Kidney (tissue), 13 donors: ENCODE measurements at regions not wholly inside any gene's neighbourhood (a gene's known extent, or its start where the extent isn't known, plus 50 kb on each side); places are given as distances from the start of the nearest gene placed in this dataset.
"Not testable (repeated sequence)": the region's sequence is repeated elsewhere in the genome, so short reads cannot be mapped to it uniquely, and the experiment has no call there.

Experiments
- DNase-seq, 5 donors: peaks; one replicate each; pipeline ENCODE4 v3.0.0-alpha.2; 2013 to 2020
- FAIRE-seq: peaks from 2 replicates; lab custom pipeline; 2012; peaks lifted over from hg19 to GRCh38; lab: Jason Lieb, UNC
- H3K27ac ChIP-seq, 2 donors: one replicate each; pipeline ENCODE4 v1.7.0; 2013; ENCODE audit warnings: low read depth in 2 of 2, low read length in 2 of 2, inconsistent platforms in 1 of 2
- H3K27me3 ChIP-seq: one replicate; pipeline ENCODE4 v1.7.1; 2013; ENCODE audit warnings: low read length, inconsistent platforms; ENCODE audit not compliant: control insufficient read depth, insufficient read depth
- H3K36me3 ChIP-seq, 3 donors: one replicate each; pipeline versions ENCODE4 v1.7.0 to v1.7.1; 2013; ENCODE audit warnings: low read length in 3 of 3, control low read depth in 1 of 3, inconsistent platforms in 1 of 3; ENCODE audit not compliant: insufficient read depth in 3 of 3, control insufficient read depth in 2 of 3
- H3K4me1 ChIP-seq, 3 donors: one replicate each; pipeline versions ENCODE4 v1.7.0 to v1.7.1; 2013; ENCODE audit warnings: low read length in 3 of 3, inconsistent platforms in 1 of 3, low read depth in 1 of 3; ENCODE audit not compliant: control insufficient read depth in 2 of 3, insufficient read depth in 2 of 3
- H3K4me3 ChIP-seq, 3 donors: one replicate each; pipeline versions ENCODE4 v1.7.0 to v1.8.1; 2013; ENCODE audit warnings: low read length in 3 of 3, control low read depth in 1 of 3, inconsistent platforms in 1 of 3
- H3K9ac ChIP-seq, 3 donors: one replicate each; pipeline versions ENCODE4 v1.7.0 to v1.7.1; 2013; ENCODE audit warnings: low read length in 3 of 3, control low read depth in 1 of 3, inconsistent platforms in 1 of 3
- H3K9me3 ChIP-seq, 3 donors: one replicate each; pipeline versions ENCODE4 v1.7.0 to v1.7.1; 2013; ENCODE audit warnings: low read length in 3 of 3, control low read depth in 1 of 3, inconsistent platforms in 1 of 3; ENCODE audit not compliant: control insufficient read depth in 2 of 3, insufficient read depth in 1 of 3
- intact Hi-C: fragments of 100-400 bp; cut with DNase I; formaldehyde crosslinking; loops from one replicate; pipeline ENCODE4 v1.11.1; 2022
- TF ChIP-seq, protein P1 (sequence below): IDR thresholded peaks from 3 replicates; pipeline ENCODE4 v1.5.1; 2012; ENCODE audit warnings: mild to moderate bottlenecking, moderate library complexity, borderline replicate concordance; ENCODE audit not compliant: insufficient read depth; ENCODE audit errors: extremely low read depth
- donor health status: control.
- donor health status: control.
- donor health status: control.
- donor health status: control.
- donor health status: control.
- donor health status: DM: yes; HTN: yes; CAD: no.
- donor health status: Normal renal cell carcinoma (clear cell type).

DNA sequence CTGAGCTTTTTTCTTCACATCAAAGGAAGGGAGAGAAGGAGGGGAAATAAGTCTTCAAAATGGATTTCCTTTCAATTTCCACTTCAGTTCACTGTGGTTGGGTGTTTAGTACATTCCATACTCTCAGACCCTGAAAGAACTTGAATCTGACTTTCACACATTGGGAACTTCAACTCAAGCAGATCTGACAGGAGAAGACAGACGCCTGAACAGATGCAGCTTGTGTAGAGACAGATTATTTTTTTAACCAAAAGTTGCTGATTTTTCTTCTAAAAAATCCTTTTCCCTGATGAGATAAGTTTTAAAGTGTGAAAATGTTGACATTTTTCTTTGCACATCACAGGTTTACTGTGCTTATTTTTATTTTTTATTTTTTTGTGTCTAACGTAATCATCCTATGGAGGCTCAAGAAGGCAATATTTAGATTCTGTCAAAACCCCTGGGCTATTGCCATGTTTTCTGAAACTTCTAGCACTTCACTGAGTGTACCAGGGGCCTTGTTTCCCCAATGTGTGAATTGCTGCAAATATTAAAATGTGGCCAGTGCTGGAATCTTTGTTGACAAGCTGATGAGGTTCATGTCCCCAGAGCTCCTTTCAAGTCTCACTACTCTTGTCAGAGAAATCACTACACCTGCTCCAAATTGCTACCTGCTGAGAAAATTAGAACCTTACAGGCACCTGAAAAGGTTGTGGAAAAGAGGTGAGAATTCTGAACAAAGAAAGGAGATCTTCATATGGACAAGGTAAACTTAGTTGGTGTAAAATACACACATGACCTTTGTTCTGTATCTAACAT lies 214.8 kb upstream of the BTBD3 start:
- intact Hi-C loops = no loop called here
- no peak for FAIRE-seq
- TF ChIP-seq, protein P1, sequence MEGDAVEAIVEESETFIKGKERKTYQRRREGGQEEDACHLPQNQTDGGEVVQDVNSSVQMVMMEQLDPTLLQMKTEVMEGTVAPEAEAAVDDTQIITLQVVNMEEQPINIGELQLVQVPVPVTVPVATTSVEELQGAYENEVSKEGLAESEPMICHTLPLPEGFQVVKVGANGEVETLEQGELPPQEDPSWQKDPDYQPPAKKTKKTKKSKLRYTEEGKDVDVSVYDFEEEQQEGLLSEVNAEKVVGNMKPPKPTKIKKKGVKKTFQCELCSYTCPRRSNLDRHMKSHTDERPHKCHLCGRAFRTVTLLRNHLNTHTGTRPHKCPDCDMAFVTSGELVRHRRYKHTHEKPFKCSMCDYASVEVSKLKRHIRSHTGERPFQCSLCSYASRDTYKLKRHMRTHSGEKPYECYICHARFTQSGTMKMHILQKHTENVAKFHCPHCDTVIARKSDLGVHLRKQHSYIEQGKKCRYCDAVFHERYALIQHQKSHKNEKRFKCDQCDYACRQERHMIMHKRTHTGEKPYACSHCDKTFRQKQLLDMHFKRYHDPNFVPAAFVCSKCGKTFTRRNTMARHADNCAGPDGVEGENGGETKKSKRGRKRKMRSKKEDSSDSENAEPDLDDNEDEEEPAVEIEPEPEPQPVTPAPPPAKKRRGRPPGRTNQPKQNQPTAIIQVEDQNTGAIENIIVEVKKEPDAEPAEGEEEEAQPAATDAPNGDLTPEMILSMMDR = no peak
- H3K36me3 ChIP-seq = no peaks in the 10 kb centered on the region
- H3K4me3 ChIP-seq = no peak overlapping the region
- no peaks in the 10 kb centered on the region for H3K27me3 ChIP-seq
- DNase-seq = peak in 1 of 5 donors; percentile 9
- no peaks in the 10 kb centered on the region for H3K9me3 ChIP-seq
- no peak overlapping the region for H3K9ac ChIP-seq
- H3K27ac ChIP-seq = no peak overlapping the region
- no peaks in the 10 kb centered on the region for H3K4me1 ChIP-seq

DNA sequence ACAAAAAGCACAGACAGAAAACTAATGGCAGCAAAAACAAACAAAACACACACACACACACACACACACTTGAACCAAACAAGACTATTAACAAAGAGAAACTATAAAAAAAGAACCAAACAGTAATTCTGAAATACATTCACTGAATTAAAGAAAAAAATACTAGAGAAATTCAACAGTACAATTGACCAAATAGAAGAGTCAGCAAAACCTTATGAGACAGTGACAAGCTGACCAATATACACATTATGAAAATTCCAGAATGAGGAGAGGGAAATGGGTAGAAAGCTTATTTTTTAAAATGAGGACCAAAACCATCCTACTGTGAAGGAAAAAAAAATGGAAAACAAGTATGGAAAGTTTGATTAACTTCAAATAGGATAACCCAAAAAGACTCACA lies 212.2 kb upstream of the BTBD3 start:
- Histone ChIP-seq H3K27me3 (no peaks in the 10 kb centered on the region), H3K9ac (no peak overlapping the region), H3K4me1 (no peaks in the 10 kb centered on the region), H3K9me3 (no peaks in the 10 kb centered on the region), H3K36me3 (no peaks in the 10 kb centered on the region), H3K4me3 (no peak overlapping the region), H3K27ac (no peak overlapping the region)
- FAIRE-seq (no peak), DNase-seq (no peak)
- TF ChIP-seq, protein P1 = no peak
- intact Hi-C loops = no loop called here

DNA sequence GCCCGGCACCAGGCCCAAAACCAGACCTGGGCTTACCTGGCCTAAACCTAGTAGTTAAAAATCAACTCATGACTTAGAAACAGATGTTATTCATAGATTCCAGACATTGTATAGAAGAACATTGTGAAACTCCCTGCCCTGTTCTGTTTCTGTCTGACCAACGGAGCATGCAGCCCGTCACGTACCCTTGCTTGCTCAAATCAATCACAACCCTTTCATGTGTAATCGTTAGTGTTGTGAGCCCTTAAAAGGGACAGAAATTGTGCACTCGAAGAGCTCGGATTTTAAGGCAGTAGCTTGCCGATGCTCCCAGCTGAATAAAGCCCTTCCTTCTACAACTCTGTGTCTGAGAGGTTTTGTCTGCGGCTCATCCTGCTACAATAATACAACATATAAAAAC lies 209.5 kb upstream of the BTBD3 start:
- H3K36me3 ChIP-seq, H3K9ac ChIP-seq, FAIRE-seq, H3K27me3 ChIP-seq, H3K9me3 ChIP-seq, H3K4me1 ChIP-seq, H3K4me3 ChIP-seq, H3K27ac ChIP-seq, intact Hi-C loops: not testable (repeated sequence)
- DNase-seq = peak in 1 of 5 donors; percentile 75

DNA sequence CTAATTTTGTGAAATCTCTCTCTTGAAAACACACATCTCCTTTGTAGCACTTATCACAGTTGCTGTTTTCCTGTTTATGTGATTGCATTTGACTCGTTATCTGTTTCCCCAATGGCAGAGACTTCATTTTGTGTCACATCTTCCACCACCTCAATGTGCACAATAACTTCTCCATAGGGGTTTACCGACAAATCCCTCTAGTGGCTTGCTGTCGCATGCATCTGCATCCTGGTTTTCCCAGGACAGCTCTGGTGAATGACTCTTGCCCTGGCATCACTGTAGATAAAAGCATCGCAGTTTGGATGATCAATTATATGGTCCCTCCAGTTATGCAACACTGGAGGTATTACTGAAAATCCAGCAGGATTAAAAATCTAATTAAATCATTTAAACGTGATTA lies 206.5 kb upstream of the BTBD3 start:
- Histone ChIP-seq H3K27me3 (no peaks in the 10 kb centered on the region), H3K27ac (no peak overlapping the region), H3K4me3 (no peak overlapping the region), H3K36me3 (no peaks in the 10 kb centered on the region), H3K9ac (no peak overlapping the region), H3K9me3 (no peaks in the 10 kb centered on the region), H3K4me1 (no peaks in the 10 kb centered on the region)
- intact Hi-C loops = no loop called here
- TF ChIP-seq, protein P1 = no peak
- FAIRE-seq = no peak
- no peak for DNase-seq
